Tibial nerve (tissue), 4 donors: ENCODE measurements at regions not wholly inside any gene's neighbourhood (a gene's known extent, or its start where the extent isn't known, plus 50 kb on each side); places are given as distances from the start of the nearest gene placed in this dataset.

Source experiments
- CTCF ChIP-seq, 5 experiments: fragments of 200-600 bp in 3 of 5; fragments of 450-650 bp in 2 of 5; sonication (generic) in 3 of 5; IDR thresholded peaks; one replicate each; pipeline ENCODE4 v1.5.1; 2016 to 2019; ENCODE audit warnings: antibody characterized with exemption in 5 of 5, mild to moderate bottlenecking in 3 of 5, moderate library complexity in 2 of 5
- EP300 ChIP-seq, 2 donors: sonication (generic); formaldehyde crosslinking; IDR thresholded peaks; one replicate each; pipeline ENCODE4 v1.6.1; 2017; ENCODE audit warnings: antibody characterized with exemption in 2 of 2, mild to moderate bottlenecking in 1 of 2
- POLR2A ChIP-seq, 2 donors: fragments of 450-650 bp; IDR thresholded peaks; one replicate each; pipeline ENCODE4 v1.6.1; 2017; ENCODE audit warnings: antibody characterized with exemption in 2 of 2, mild to moderate bottlenecking in 2 of 2, moderate library complexity in 2 of 2

GRCh38 chr7:9516662-9517061, 1083.3 kb downstream of the NXPH1 start:
- TF ChIP-seq CTCF (IDR thresholded peaks at IDR 0.05) (no peak), EP300 (IDR thresholded peaks at IDR 0.05) (no peak), POLR2A (IDR thresholded peaks at IDR 0.05) (no peak)
